Vagina (tissue), 2 donors: ENCODE measurements at regions not wholly inside any gene's neighbourhood (a gene's known extent, or its start where the extent isn't known, plus 50 kb on each side); places are given as distances from the start of the nearest gene placed in this dataset.

Experiments used
- DNase-seq, 2 donors: peaks; one replicate each; pipeline ENCODE4 v3.0.0-alpha.2; 2017; ENCODE audit errors: extremely low spot score in 2 of 2
- H3K27ac ChIP-seq: fragments of 200-600 bp; sonication (generic); one replicate; pipeline ENCODE4 v1.5.1; 2019
- H3K27me3 ChIP-seq: fragments of 200-600 bp; sonication (generic); one replicate; pipeline ENCODE4 v1.5.1; 2019
- H3K36me3 ChIP-seq, 2 donors: fragments of 200-600 bp; sonication (generic); one replicate each; pipeline ENCODE4 v1.5.1; 2017 to 2019
- H3K4me1 ChIP-seq: fragments of 200-600 bp; sonication (generic); one replicate; pipeline ENCODE4 v1.5.1; 2019
- H3K4me3 ChIP-seq, 2 donors: fragments of 200-600 bp; sonication (generic); 1 replicate in 1 of 2; 2 replicates in 1 of 2; pipeline ENCODE4 v1.5.1; 2016 to 2019
- H3K9me3 ChIP-seq: fragments of 200-600 bp; sonication (generic); one replicate; pipeline ENCODE4 v1.5.1; 2019
- POLR2A ChIP-seq, 2 donors: fragments of 450-650 bp; IDR thresholded peaks; one replicate each; pipeline ENCODE4 v1.6.1; 2017; ENCODE audit warnings: antibody characterized with exemption in 2 of 2, mild to moderate bottlenecking in 2 of 2, moderate library complexity in 2 of 2
- POLR2AphosphoS5 ChIP-seq, 2 donors: sonication (generic); formaldehyde crosslinking; IDR thresholded peaks; one replicate each; pipeline ENCODE4 v1.9.0; 2017; ENCODE audit warnings: antibody characterized with exemption in 2 of 2, mild to moderate bottlenecking in 2 of 2, low read depth in 1 of 2; ENCODE audit not compliant: insufficient read depth in 1 of 2
- intact Hi-C: fragments of 100-400 bp; cut with DNase I; formaldehyde crosslinking; loops from one replicate; pipeline ENCODE4 v1.15.1; 2023
- TF ChIP-seq, protein P1 (sequence below), 3 experiments: fragments of 450-650 bp in 2 of 3; fragments of 200-600 bp in 1 of 3; sonication (generic) in 1 of 3; IDR thresholded peaks; one replicate each; pipeline ENCODE4 v1.5.1; 2017 to 2019; ENCODE audit warnings: antibody characterized with exemption in 3 of 3, mild to moderate bottlenecking in 2 of 3, moderate library complexity in 2 of 3

DNA sequence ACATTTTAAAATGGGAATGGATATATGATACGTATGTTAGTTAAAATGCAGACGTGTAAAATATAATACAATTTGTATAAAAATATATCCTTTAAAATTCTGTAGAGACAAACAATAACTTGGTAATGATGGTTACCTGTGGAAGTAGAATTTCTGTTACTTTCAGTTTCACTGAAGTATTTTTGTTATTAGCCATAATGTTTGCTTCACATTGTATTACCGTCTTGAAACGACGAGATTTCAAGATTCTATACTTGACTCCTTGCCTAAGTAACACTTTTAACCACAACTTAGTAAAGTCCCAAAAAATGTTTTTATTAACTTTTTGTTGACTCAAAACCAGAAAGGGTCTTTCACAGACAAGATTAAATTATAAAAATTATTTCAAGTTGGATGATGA lies 488.3 kb upstream of the VRK2 start:
- Histone ChIP-seq H3K36me3 (no peaks in the 10 kb centered on the region), H3K4me3 (no peak overlapping the region), H3K4me1 (no peaks in the 10 kb centered on the region), H3K27me3 (no peaks in the 10 kb centered on the region), H3K9me3 (no peaks in the 10 kb centered on the region), H3K27ac (no peak overlapping the region)
- intact Hi-C loops: no loop called here
- TF ChIP-seq POLR2A (IDR thresholded peaks at IDR 0.05) (no peak), POLR2AphosphoS5 (IDR thresholded peaks at IDR 0.05; ENCODE audit: insufficient read depth in 1 of 2, low read depth in 1 of 2) (no peak)
- TF ChIP-seq, protein P1, sequence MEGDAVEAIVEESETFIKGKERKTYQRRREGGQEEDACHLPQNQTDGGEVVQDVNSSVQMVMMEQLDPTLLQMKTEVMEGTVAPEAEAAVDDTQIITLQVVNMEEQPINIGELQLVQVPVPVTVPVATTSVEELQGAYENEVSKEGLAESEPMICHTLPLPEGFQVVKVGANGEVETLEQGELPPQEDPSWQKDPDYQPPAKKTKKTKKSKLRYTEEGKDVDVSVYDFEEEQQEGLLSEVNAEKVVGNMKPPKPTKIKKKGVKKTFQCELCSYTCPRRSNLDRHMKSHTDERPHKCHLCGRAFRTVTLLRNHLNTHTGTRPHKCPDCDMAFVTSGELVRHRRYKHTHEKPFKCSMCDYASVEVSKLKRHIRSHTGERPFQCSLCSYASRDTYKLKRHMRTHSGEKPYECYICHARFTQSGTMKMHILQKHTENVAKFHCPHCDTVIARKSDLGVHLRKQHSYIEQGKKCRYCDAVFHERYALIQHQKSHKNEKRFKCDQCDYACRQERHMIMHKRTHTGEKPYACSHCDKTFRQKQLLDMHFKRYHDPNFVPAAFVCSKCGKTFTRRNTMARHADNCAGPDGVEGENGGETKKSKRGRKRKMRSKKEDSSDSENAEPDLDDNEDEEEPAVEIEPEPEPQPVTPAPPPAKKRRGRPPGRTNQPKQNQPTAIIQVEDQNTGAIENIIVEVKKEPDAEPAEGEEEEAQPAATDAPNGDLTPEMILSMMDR (IDR thresholded peaks at IDR 0.05): no peak
- no peak for DNase-seq

DNA sequence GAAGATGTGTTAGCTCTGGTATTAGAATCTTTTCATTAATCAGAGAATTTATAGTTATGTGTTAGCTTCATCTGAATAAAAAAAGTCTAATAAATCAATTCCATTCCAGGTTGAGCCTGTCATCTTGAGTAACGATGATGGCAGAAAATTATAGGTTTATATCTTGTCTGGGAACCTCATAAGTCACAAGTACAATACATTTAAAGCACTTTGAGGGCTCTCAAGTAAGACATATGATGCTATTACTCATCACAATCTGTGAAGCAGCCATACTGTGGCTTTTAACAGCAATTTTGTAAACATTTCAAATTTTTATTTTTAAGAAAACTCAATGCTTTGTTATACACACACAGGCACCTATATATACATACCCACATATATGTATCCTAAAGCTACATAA lies 484.1 kb upstream of the VRK2 start:
- intact Hi-C loops: no loop called here
- no peak overlapping the region for H3K4me3 ChIP-seq

DNA sequence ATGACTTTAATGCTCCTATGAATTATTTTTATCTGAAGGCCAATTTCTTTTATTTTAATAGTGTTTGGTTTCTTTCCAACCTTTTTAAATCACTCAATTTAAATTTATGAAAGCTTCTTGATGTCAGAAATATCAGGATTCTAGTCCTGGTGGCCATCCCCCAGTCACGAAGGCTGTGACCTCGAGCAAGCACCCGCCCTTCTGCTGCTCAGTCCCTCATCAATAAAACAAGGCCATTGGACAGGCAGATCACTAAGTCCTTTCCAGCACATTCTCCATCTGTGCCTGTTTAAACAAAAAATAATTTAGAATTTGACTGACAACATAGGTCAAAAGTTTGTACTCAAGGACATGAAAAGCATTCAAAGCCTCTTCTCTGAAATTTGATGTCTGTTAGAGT lies 483.6 kb upstream of the VRK2 start:
- H3K4me1 ChIP-seq: no peaks in the 10 kb centered on the region
- H3K9me3 ChIP-seq: no peaks in the 10 kb centered on the region
- H3K27me3 ChIP-seq: no peaks in the 10 kb centered on the region
- no peak for TF ChIP-seq POLR2AphosphoS5 (IDR thresholded peaks at IDR 0.05; ENCODE audit: insufficient read depth in 1 of 2, low read depth in 1 of 2)
- no peak for TF ChIP-seq POLR2A (IDR thresholded peaks at IDR 0.05)
- TF ChIP-seq, protein P1 (IDR thresholded peaks at IDR 0.05): no peak
- DNase-seq: no peak
- no peak overlapping the region for H3K4me3 ChIP-seq
- no peak overlapping the region for H3K27ac ChIP-seq
- H3K36me3 ChIP-seq: no peaks in the 10 kb centered on the region
- intact Hi-C loops: no loop called here

More for the DNA sequence above, 484.1 kb upstream of the VRK2 start:
- Histone ChIP-seq H3K9me3 (no peaks in the 10 kb centered on the region), H3K36me3 (no peaks in the 10 kb centered on the region), H3K27ac (no peak overlapping the region), H3K27me3 (no peaks in the 10 kb centered on the region), H3K4me1 (no peaks in the 10 kb centered on the region)
- DNase-seq: no peak
- TF ChIP-seq POLR2AphosphoS5 (IDR thresholded peaks at IDR 0.05; ENCODE audit: insufficient read depth in 1 of 2, low read depth in 1 of 2) (no peak), POLR2A (IDR thresholded peaks at IDR 0.05) (no peak)
- TF ChIP-seq, protein P1 (IDR thresholded peaks at IDR 0.05): no peak

DNA sequence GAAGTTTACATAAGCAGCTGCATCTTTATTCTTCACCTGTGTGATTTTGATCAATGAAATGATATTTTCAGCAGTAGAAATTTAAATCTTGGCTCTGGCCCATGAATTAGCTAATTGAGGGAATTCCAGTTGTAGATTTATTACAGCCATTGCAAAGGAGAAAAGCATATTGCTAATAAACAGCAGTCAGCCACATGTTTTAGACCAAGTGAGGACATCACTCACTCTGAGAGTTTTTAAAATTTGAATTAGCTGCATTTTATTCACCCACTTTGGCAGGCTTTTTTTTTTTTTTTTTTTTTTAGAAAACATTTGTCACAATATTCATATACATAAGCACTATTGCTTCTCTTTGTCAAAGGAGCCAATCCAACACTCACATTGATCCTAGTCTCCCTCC lies 479.4 kb upstream of the VRK2 start:
- Histone ChIP-seq H3K4me1 (no peaks in the 10 kb centered on the region), H3K9me3 (no peaks in the 10 kb centered on the region), H3K27ac (no peak overlapping the region), H3K27me3 (no peaks in the 10 kb centered on the region), H3K4me3 (no peak overlapping the region), H3K36me3 (no peaks in the 10 kb centered on the region)
- DNase-seq: no peak
- TF ChIP-seq POLR2AphosphoS5 (IDR thresholded peaks at IDR 0.05; ENCODE audit: insufficient read depth in 1 of 2, low read depth in 1 of 2) (no peak), POLR2A (IDR thresholded peaks at IDR 0.05) (no peak)
- TF ChIP-seq, protein P1 (IDR thresholded peaks at IDR 0.05): no peak
- intact Hi-C loops: no loop called here

DNA sequence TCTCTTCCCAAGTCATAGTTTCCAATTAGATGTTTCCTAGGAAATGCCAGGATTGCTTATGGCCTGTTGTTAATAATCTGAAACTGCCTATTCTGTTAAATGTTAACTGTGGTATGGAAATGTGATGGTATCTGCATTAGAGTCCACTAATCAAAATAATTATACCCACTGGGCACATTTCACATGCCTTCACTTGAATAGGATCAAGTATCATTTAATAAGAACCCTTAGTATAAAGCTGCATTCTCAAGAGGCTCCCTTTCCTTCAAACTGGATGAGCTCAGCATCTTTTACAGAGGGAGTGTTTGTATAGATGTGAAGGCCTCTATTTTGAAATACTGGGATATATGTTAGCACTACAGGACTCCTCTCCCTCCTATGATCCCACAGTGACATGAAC lies 477.2 kb upstream of the VRK2 start:
- no peak for TF ChIP-seq POLR2A (IDR thresholded peaks at IDR 0.05)
- no peak for TF ChIP-seq POLR2AphosphoS5 (IDR thresholded peaks at IDR 0.05; ENCODE audit: insufficient read depth in 1 of 2, low read depth in 1 of 2)
- TF ChIP-seq, protein P1 (IDR thresholded peaks at IDR 0.05): no peak
- DNase-seq: no peak
- no peaks in the 10 kb centered on the region for H3K36me3 ChIP-seq

More for the DNA sequence above, 477.2 kb upstream of the VRK2 start:
- intact Hi-C loops: no loop called here
- Histone ChIP-seq H3K9me3 (no peaks in the 10 kb centered on the region), H3K27ac (no peak overlapping the region), H3K27me3 (no peaks in the 10 kb centered on the region), H3K4me1 (no peaks in the 10 kb centered on the region), H3K4me3 (no peak overlapping the region)
